K562 (cell line): ENCODE measurements at regions not wholly inside any gene's neighbourhood (a gene's known extent, or its start where the extent isn't known, plus 50 kb on each side); places are given as distances from the start of the nearest gene placed in this dataset.

Experiments used
- ATAC-seq: fragments of 200-7000 bp; cut with Tn5 transposase; 3 replicates; pipeline ENCODE4 v1.9.1; 2020; ENCODE audit warnings: moderate library complexity
- BruUV-seq: library from RNA; stranded (reverse); fragments of 400-500 nt; replicated peaks from 2 replicates; lab custom pipeline; 2021; lab: Mats Ljungman, UMichigan
- CTCF ChIA-PET: fragments of 300-600 bp; formaldehyde crosslinking; extraction: SDS; loops from one replicate; lab custom pipeline; 2021; ENCODE audit warnings: low intra/inter-chr PET ratio; lab: Yijun Ruan, JAX
- POLR2A ChIA-PET: fragments of 300-600, 350-650 bp; sonication (Branson Sonifier 250); formaldehyde crosslinking; extraction: SDS; loops from one replicate; lab custom pipeline; 2021; ENCODE audit warnings: antibody characterized with exemption, inconsistent platforms; lab: Yijun Ruan, JAX
- DNase-seq, 4 experiments: peaks; one replicate each; pipeline versions ENCODE4 v3.0.0 to v3.0.0-alpha.2; 2011 to 2018; ENCODE audit warnings: low spot score in 3 of 4, mixed read lengths in 3 of 4; ENCODE audit errors: extremely low read depth in 1 of 4
- FAIRE-seq: peaks from 2 replicates; lab custom pipeline; 2011; peaks lifted over from hg19 to GRCh38; lab: Jason Lieb, UNC
- H2AFZ ChIP-seq: 2 replicates; pipeline ENCODE4 v1.6.0; 2011; ENCODE audit warnings: low read depth, low read length, control low read depth, inconsistent platforms
- H3K27ac ChIP-seq: fragments of 200-600 bp; 3 replicates; pipeline ENCODE4 v1.8.0; 2011; ENCODE audit warnings: low read depth, mild to moderate bottlenecking, control low read depth, inconsistent platforms, low read length, moderate library complexity, mixed read lengths; ENCODE audit errors: extremely low read depth
- H3K27me3 ChIP-seq, 2 experiments: fragments of 300-600 bp in 1 of 2; 2 replicates in 1 of 2; 3 replicates in 1 of 2; pipeline versions ENCODE4 v1.6.0 to v1.8.0; 2011; ENCODE audit warnings: inconsistent platforms in 2 of 2, low read length in 2 of 2, mild to moderate bottlenecking in 1 of 2, mixed read lengths in 1 of 2, moderate library complexity in 1 of 2; ENCODE audit not compliant: control insufficient read depth in 2 of 2, insufficient read depth in 2 of 2
- H3K36me3 ChIP-seq: fragments of 300-600 bp; 3 replicates; pipeline ENCODE4 v1.8.0; 2011; ENCODE audit warnings: mild to moderate bottlenecking, low read length, inconsistent platforms; ENCODE audit not compliant: control insufficient read depth, insufficient read depth
- H3K4me1 ChIP-seq, 2 experiments: fragments of 200-600 bp in 1 of 2; replicated peaks in 1 of 2; 2 replicates in 1 of 2; 3 replicates in 1 of 2; pipeline versions ENCODE4 v1.5.1 to v1.8.0; 2011; ENCODE audit warnings: inconsistent platforms in 2 of 2, low read length in 2 of 2, mild to moderate bottlenecking in 1 of 2, mixed read lengths in 1 of 2, moderate library complexity in 1 of 2; ENCODE audit not compliant: control insufficient read depth in 2 of 2, insufficient read depth in 2 of 2
- H3K4me2 ChIP-seq: 2 replicates; pipeline ENCODE4 v1.6.1; 2011; ENCODE audit warnings: low read length, control low read depth, inconsistent platforms, mixed read lengths; ENCODE audit not compliant: insufficient read depth
- H3K4me3 ChIP-seq: fragments of 200-600 bp; sonication (generic), shearing (Covaris generic); 2 replicates; pipeline ENCODE4 v1.5.1; 2016; ENCODE audit warnings: control low read depth, inconsistent platforms
- H3K79me2 ChIP-seq: fragments of 200-600 bp; 3 replicates; pipeline ENCODE4 v1.8.0; 2011; ENCODE audit warnings: low read length, inconsistent platforms; ENCODE audit not compliant: control insufficient read depth, insufficient read depth
- H3K9ac ChIP-seq, 2 experiments: 2 replicates each; pipeline versions ENCODE4 v1.6.0 to v1.6.1; 2011; ENCODE audit warnings: low read depth in 2 of 2, low read length in 2 of 2, control low read depth in 1 of 2, inconsistent platforms in 1 of 2, mild to moderate bottlenecking in 1 of 2, mixed read lengths in 1 of 2; ENCODE audit not compliant: insufficient read depth in 1 of 2
- H3K9me1 ChIP-seq: one replicate; pipeline ENCODE4 v1.6.0; 2011; ENCODE audit warnings: inconsistent platforms, mild to moderate bottlenecking, low read length, moderate library complexity; ENCODE audit not compliant: control insufficient read depth, insufficient read depth
- H3K9me3 ChIP-seq: replicated peaks from 2 replicates; pipeline ENCODE4 v1.5.1; 2011; ENCODE audit warnings: low read depth, low read length, inconsistent platforms; ENCODE audit not compliant: control insufficient read depth, insufficient read depth
- H4K20me1 ChIP-seq: replicated peaks from 2 replicates; pipeline ENCODE4 v1.6.1; 2011; ENCODE audit warnings: low read length, inconsistent platforms, mixed read lengths; ENCODE audit not compliant: control insufficient read depth, insufficient read depth
- CBX2 ChIP-seq: fragments of 200-600 bp; sonication (generic); IDR thresholded peaks from one replicate; pipeline ENCODE4 v1.6.1; 2012; ENCODE audit warnings: mild to moderate bottlenecking, low read length, inconsistent platforms; ENCODE audit not compliant: insufficient read depth, poor library complexity, severe bottlenecking
- FOXA3 ChIP-seq, 2 experiments: fragments of 450-650 bp in 1 of 2; sonication (generic) in 1 of 2; formaldehyde crosslinking; IDR thresholded peaks in 1 of 2; conservative IDR thresholded peaks in 1 of 2; 2 replicates each; pipeline versions ENCODE4 v1.4.0 to v1.8.0; 2020 to 2022; ENCODE audit warnings: mild to moderate bottlenecking in 2 of 2, missing genetic modification reagents in 1 of 2
- MAFF ChIP-seq: IDR thresholded peaks from 2 replicates; pipeline ENCODE4 v1.6.1; 2012; ENCODE audit warnings: low read length, improper control_type of control experiment
- MAFG ChIP-seq: fragments of 450-650 bp; conservative IDR thresholded peaks from 2 replicates; pipeline ENCODE4 v1.6.1; 2016; ENCODE audit warnings: missing genetic modification characterization, missing compliant biosample characterization
- NR2F6 ChIP-seq: fragments of 450-650 bp; formaldehyde crosslinking; IDR thresholded peaks from 2 replicates; pipeline ENCODE4 v1.4.0; 2020; ENCODE audit warnings: mild to moderate bottlenecking
- STAT5B ChIP-seq: fragments of 250-450 bp; sonication (Bioruptor Pico); IDR thresholded peaks from 2 replicates; pipeline ENCODE4 v1.8.0; 2021; ENCODE audit warnings: mild to moderate bottlenecking, inconsistent platforms
- ZNF146 ChIP-seq: IDR thresholded peaks from one replicate; pipeline ENCODE4 v1.6.1; 2018; ENCODE audit warnings: missing compliant biosample characterization; ENCODE audit not compliant: unreplicated experiment
- ZNF316 ChIP-seq: fragments of 450-650 bp; IDR thresholded peaks from 2 replicates; pipeline ENCODE4 v1.6.1; 2016
- ZNF766 ChIP-seq: fragments of 200-800 bp; sonication (Bioruptor generic); conservative IDR thresholded peaks from 2 replicates; pipeline ENCODE4 v1.6.1; 2016; ENCODE audit warnings: missing genetic modification characterization, missing compliant biosample characterization
- WGBS: fragments of 100-300 bp; shearing (Covaris generic); methylation state at CpG from one replicate; pipeline ENCODE4 v1.1.6; 2016; ENCODE audit warnings: low coverage, mixed read lengths; ENCODE audit not compliant: insufficient coverage; ENCODE audit errors: missing lambda C conversion rate; 5-methylcytosine and 5-hydroxymethylcytosine counted together
- in situ Hi-C: fragments of 300-500 bp; cut with MboI; formaldehyde crosslinking; loops from 4 replicates; pipeline ENCODE4 v1.15.0; 2018; ENCODE audit warnings: inconsistent platforms, mixed read lengths
- intact Hi-C: fragments of 100-400 bp; cut with micrococcal nuclease; formaldehyde crosslinking; loops from 2 replicates; pipeline ENCODE4 v1.14.2; 2022
- TF ChIP-seq, protein P1 (sequence below): fragments of 450-650 bp; IDR thresholded peaks from 2 replicates; pipeline ENCODE4 v1.6.1; 2016; ENCODE audit warnings: missing biosample characterization, missing genetic modification characterization
- TF ChIP-seq, protein P2 (sequence below), 2 experiments: fragments of 150-350 bp in 1 of 2; IDR thresholded peaks; 2 replicates each; pipeline ENCODE4 v1.6.1; 2012 to 2016; ENCODE audit warnings: low read depth in 2 of 2, low read length in 2 of 2, mild to moderate bottlenecking in 1 of 2, moderate library complexity in 1 of 2

DNA sequence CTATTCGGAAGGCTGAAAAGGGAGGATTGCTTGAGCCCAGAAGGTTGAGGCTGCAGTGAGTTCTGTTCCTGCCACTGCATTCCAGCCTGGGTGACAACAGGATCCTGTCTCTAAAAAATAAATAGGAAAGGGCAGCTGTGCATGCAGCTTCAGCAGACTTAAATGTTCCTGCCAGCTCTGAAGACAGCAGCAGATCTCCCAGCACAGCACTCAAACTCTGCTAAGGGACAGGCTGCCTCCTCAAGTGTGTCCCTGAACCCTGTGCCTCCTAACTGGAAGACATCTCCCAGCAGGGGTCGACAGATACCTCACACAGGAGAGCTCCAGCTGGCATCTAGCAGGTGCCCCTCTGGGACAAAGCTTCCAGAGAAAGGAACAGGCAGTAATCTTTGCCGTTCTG lies 117.9 kb downstream of the CXCL12 start:
- no peak for DNase-seq
- BruUV-seq = no TSS peak
- ChIA-PET POLR2A (no interaction called here), CTCF (no interaction called here)
- TF ChIP-seq ZNF146 (CRISPR knock-in tag) (no peak), FOXA3 (CRISPR knock-in tag; conservative IDR thresholded peaks at IDR 0.05 in 1 of 2, IDR thresholded peaks at IDR 0.05 in 1 of 2) (no peak)
- TF ChIP-seq, protein P1, sequence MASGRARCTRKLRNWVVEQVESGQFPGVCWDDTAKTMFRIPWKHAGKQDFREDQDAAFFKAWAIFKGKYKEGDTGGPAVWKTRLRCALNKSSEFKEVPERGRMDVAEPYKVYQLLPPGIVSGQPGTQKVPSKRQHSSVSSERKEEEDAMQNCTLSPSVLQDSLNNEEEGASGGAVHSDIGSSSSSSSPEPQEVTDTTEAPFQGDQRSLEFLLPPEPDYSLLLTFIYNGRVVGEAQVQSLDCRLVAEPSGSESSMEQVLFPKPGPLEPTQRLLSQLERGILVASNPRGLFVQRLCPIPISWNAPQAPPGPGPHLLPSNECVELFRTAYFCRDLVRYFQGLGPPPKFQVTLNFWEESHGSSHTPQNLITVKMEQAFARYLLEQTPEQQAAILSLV (tag) = no peak
- Histone ChIP-seq H3K9ac (no peak overlapping the region), H3K4me1 (no peaks in the 10 kb centered on the region), H4K20me1 (no peaks in the 10 kb centered on the region), H3K27me3 (peaks cover 0 to 15% of the 10 kb centered on the region in 2 experiments; a peak in 2 of 5 replicates), H3K4me2 (no peak overlapping the region), H3K27ac (no peak overlapping the region), H3K36me3 (no peaks in the 10 kb centered on the region), H2AFZ (no peak overlapping the region), H3K9me1 (no peaks in the 10 kb centered on the region), H3K79me2 (no peaks in the 10 kb centered on the region), H3K4me3 (no peak overlapping the region), H3K9me3 (no peaks in the 10 kb centered on the region)
- no peak for FAIRE-seq
- intact Hi-C loops (no loop called here), in situ Hi-C loops (no loop called here)
- 3% methylated on average over 3 of the region's 3 CpGs for WGBS
- ATAC-seq = no peak

- intact Hi-C loops (no loop called here), in situ Hi-C loops (no loop called here)
- CTCF ChIA-PET = no interaction called here
- no peak overlapping the region for H3K9ac ChIP-seq
- no peaks in the 10 kb centered on the region for H4K20me1 ChIP-seq
- H3K9me1 ChIP-seq = no peaks in the 10 kb centered on the region
- H3K9me3 ChIP-seq = no peaks in the 10 kb centered on the region
- no peak overlapping the region for H2AFZ ChIP-seq
- no peak overlapping the region for H3K4me2 ChIP-seq
- no peaks in the 10 kb centered on the region for H3K79me2 ChIP-seq
- no peak for ATAC-seq
- no peak overlapping the region for H3K4me3 ChIP-seq
- TF ChIP-seq CBX2 = no peak
- TF ChIP-seq NR2F6 = no peak
- TF ChIP-seq, protein P2, sequence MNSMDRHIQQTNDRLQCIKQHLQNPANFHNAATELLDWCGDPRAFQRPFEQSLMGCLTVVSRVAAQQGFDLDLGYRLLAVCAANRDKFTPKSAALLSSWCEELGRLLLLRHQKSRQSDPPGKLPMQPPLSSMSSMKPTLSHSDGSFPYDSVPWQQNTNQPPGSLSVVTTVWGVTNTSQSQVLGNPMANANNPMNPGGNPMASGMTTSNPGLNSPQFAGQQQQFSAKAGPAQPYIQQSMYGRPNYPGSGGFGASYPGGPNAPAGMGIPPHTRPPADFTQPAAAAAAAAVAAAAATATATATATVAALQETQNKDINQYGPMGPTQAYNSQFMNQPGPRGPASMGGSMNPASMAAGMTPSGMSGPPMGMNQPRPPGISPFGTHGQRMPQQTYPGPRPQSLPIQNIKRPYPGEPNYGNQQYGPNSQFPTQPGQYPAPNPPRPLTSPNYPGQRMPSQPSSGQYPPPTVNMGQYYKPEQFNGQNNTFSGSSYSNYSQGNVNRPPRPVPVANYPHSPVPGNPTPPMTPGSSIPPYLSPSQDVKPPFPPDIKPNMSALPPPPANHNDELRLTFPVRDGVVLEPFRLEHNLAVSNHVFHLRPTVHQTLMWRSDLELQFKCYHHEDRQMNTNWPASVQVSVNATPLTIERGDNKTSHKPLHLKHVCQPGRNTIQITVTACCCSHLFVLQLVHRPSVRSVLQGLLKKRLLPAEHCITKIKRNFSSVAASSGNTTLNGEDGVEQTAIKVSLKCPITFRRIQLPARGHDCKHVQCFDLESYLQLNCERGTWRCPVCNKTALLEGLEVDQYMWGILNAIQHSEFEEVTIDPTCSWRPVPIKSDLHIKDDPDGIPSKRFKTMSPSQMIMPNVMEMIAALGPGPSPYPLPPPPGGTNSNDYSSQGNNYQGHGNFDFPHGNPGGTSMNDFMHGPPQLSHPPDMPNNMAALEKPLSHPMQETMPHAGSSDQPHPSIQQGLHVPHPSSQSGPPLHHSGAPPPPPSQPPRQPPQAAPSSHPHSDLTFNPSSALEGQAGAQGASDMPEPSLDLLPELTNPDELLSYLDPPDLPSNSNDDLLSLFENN (IDR thresholded peaks at IDR 0.05; ENCODE audit: low read depth in 2 of 2, low read length in 2 of 2) = no peak
- peak; percentile 36; the same call in 1 of the 2 replicates for TF ChIP-seq MAFF
- peak; percentile 23 for TF ChIP-seq MAFG (tag)
- TF ChIP-seq ZNF316 = peak; percentile 40
- no peak for TF ChIP-seq ZNF766 (CRISPR knock-in tag)
- no peak for TF ChIP-seq STAT5B (CRISPR knock-in tag)
- no peak for DNase-seq
- no TSS peak for BruUV-seq
- H3K27ac ChIP-seq = no peak overlapping the region
- WGBS = 0% methylated on average over 4 of the region's 4 CpGs
- FAIRE-seq = no peak
- H3K27me3 ChIP-seq = peaks cover 0 to 33% of the 10 kb centered on the region in 2 experiments; a peak in 3 of 5 replicates
- H3K4me1 ChIP-seq = no peaks in the 10 kb centered on the region
- POLR2A ChIA-PET = interaction anchor here (0.8 kb wide), 1 partner anchor 16 kb away, joined by 3 read pairs; no protein-coding TSS in a partner anchor
- no peaks in the 10 kb centered on the region for H3K36me3 ChIP-seq
Measured at GRCh38 chr10:44264244-44264643, 120.7 kb downstream of the CXCL12 start.
